Nephron progenitor cell (in vitro differentiated cells): ENCODE measurements at regions not wholly inside any gene's neighbourhood (a gene's known extent, or its start where the extent isn't known, plus 50 kb on each side); places are given as distances from the start of the nearest gene placed in this dataset.

Experiments used
- DNase-seq: peaks from one replicate; pipeline ENCODE4 v3.0.0; 2021
- H3K27ac Mint-ChIP-seq: 2 replicates; pipeline ENCODE4 v1.8.0; 2021; ENCODE audit warnings: mild to moderate bottlenecking, moderate library complexity, mixed read lengths
- H3K27me3 Mint-ChIP-seq: 2 replicates; pipeline ENCODE4 v1.8.0; 2021; ENCODE audit warnings: mild to moderate bottlenecking, low read depth, mixed read lengths; ENCODE audit not compliant: poor library complexity
- H3K36me3 Mint-ChIP-seq: 2 replicates; pipeline ENCODE4 v1.8.0; 2021; ENCODE audit warnings: low read depth, mixed read lengths
- H3K4me1 Mint-ChIP-seq: 2 replicates; pipeline ENCODE4 v1.8.0; 2021; ENCODE audit warnings: mixed read lengths
- H3K4me3 Mint-ChIP-seq: 2 replicates; pipeline ENCODE4 v1.8.0; 2021; ENCODE audit warnings: mild to moderate bottlenecking, moderate library complexity, mixed read lengths
- H3K9me3 Mint-ChIP-seq: 2 replicates; pipeline ENCODE4 v1.8.0; 2021; ENCODE audit warnings: mild to moderate bottlenecking, moderate library complexity, mixed read lengths
- CTCF ChIP-seq: fragments of 200-600 bp; sonication (generic); IDR thresholded peaks from 2 replicates; pipeline ENCODE4 v1.5.0; 2021; ENCODE audit warnings: antibody characterized with exemption

- Mint-ChIP-seq H3K36me3 (no peaks in the 10 kb centered on the region), H3K9me3 (no peaks in the 10 kb centered on the region), H3K27ac (no peak overlapping the region), H3K4me1 (peaks cover 12% of the 10 kb centered on the region), H3K4me3 (no peak overlapping the region), H3K27me3 (peaks cover 6% of the 10 kb centered on the region)
- no peak for DNase-seq
- TF ChIP-seq CTCF: no peak
These were observed 625.4 kb downstream of the IRX1 start for GRCh38 chr5:4221048-4221447.

- TF ChIP-seq CTCF: no peak
- Mint-ChIP-seq H3K36me3 (no peaks in the 10 kb centered on the region), H3K27me3 (peaks cover 6% of the 10 kb centered on the region), H3K4me1 (peaks cover 12% of the 10 kb centered on the region), H3K9me3 (no peaks in the 10 kb centered on the region), H3K27ac (no peak overlapping the region), H3K4me3 (no peak overlapping the region)
- DNase-seq: no peak
These were observed 626.5 kb downstream of the IRX1 start for GRCh38 chr5:4222147-4222546.

- peaks cover 16% of the 10 kb centered on the region for H3K4me1 Mint-ChIP-seq
- no peak for DNase-seq
- no peaks in the 10 kb centered on the region for H3K36me3 Mint-ChIP-seq
- no peak overlapping the region for H3K27ac Mint-ChIP-seq
- no peaks in the 10 kb centered on the region for H3K9me3 Mint-ChIP-seq
- no peak for TF ChIP-seq CTCF
- no peak overlapping the region for H3K4me3 Mint-ChIP-seq
- peaks cover 6% of the 10 kb centered on the region for H3K27me3 Mint-ChIP-seq
These were observed 627.2 kb downstream of the IRX1 start for GRCh38 chr5:4222821-4223220.

- Mint-ChIP-seq H3K27ac (no peak overlapping the region), H3K4me1 (peaks cover 42% of the 10 kb centered on the region), H3K9me3 (no peaks in the 10 kb centered on the region), H3K27me3 (peaks cover 8% of the 10 kb centered on the region), H3K36me3 (no peaks in the 10 kb centered on the region), H3K4me3 (no peak overlapping the region)
- no peak for TF ChIP-seq CTCF
- DNase-seq: no peak
These were observed 630.1 kb downstream of the IRX1 start for GRCh38 chr5:4225741-4226140.

GRCh38 chr5:4226565-4226964 is 630.9 kb downstream of the IRX1 start:
- H3K9me3 Mint-ChIP-seq: no peaks in the 10 kb centered on the region
- no peak for DNase-seq
- no peaks in the 10 kb centered on the region for H3K36me3 Mint-ChIP-seq
- H3K4me1 Mint-ChIP-seq: peaks cover 50% of the 10 kb centered on the region
- H3K4me3 Mint-ChIP-seq: no peak overlapping the region
- no peak overlapping the region for H3K27ac Mint-ChIP-seq
- TF ChIP-seq CTCF: no peak
- peaks cover 6% of the 10 kb centered on the region for H3K27me3 Mint-ChIP-seq

GRCh38 chr5:4228708-4229107 is 633.1 kb downstream of the IRX1 start:
- Mint-ChIP-seq H3K4me1 (peaks cover 56% of the 10 kb centered on the region), H3K4me3 (no peak overlapping the region), H3K36me3 (peaks cover 3% of the 10 kb centered on the region), H3K9me3 (peaks cover 13% of the 10 kb centered on the region), H3K27ac (no peak overlapping the region), H3K27me3 (peaks cover 6% of the 10 kb centered on the region)
- DNase-seq: no peak
- TF ChIP-seq CTCF: no peak
